TTC549 (cell line): ENCODE measurements at regions not wholly inside any gene's neighbourhood (a gene's known extent, or its start where the extent isn't known, plus 50 kb on each side); places are given as distances from the start of the nearest gene placed in this dataset.
"Not testable (repeated sequence)": the region's sequence is repeated elsewhere in the genome, so short reads cannot be mapped to it uniquely, and the experiment has no call there.

Experiments used
- FAIRE-seq: peaks from 2 replicates; lab custom pipeline; 2012; peaks lifted over from hg19 to GRCh38; lab: Jason Lieb, UNC

- no peak for FAIRE-seq
Measured at GRCh38 chr13:74280795-74281490, 146.7 kb upstream of the KLF12 start.

- FAIRE-seq: no peak
Measured at GRCh38 chr13:74280093-74280794, 146.0 kb upstream of the KLF12 start.

GRCh38 chr13:74278901-74279300, 144.7 kb upstream of the KLF12 start:
- FAIRE-seq: no peak

- FAIRE-seq: no peak
Measured at GRCh38 chr13:74274916-74275315, 140.7 kb upstream of the KLF12 start.

GRCh38 chr13:74273581-74273980, 139.4 kb upstream of the KLF12 start:
- no peak for FAIRE-seq

- no peak for FAIRE-seq
Measured at GRCh38 chr13:74272826-74273225, 138.6 kb upstream of the KLF12 start.

GRCh38 chr13:74270018-74270417, 135.8 kb upstream of the KLF12 start:
- no peak for FAIRE-seq

GRCh38 chr13:74266861-74267260, 132.7 kb upstream of the KLF12 start:
- FAIRE-seq: no peak

- no peak for FAIRE-seq
Measured at GRCh38 chr13:74266309-74266708, 132.1 kb upstream of the KLF12 start.

- FAIRE-seq: no peak
Measured at GRCh38 chr13:74264333-74264732, 130.1 kb upstream of the KLF12 start.

- FAIRE-seq: not testable (repeated sequence)
Measured at GRCh38 chr13:74260420-74260819, 126.2 kb upstream of the KLF12 start.

GRCh38 chr13:74259641-74260040, 125.4 kb upstream of the KLF12 start:
- no peak for FAIRE-seq

GRCh38 chr13:74258961-74259360, 124.8 kb upstream of the KLF12 start:
- FAIRE-seq: no peak

- FAIRE-seq: no peak
Measured at GRCh38 chr13:74256969-74257368, 122.8 kb upstream of the KLF12 start.

- no peak for FAIRE-seq
Measured at GRCh38 chr13:74253161-74253560, 119.0 kb upstream of the KLF12 start.

- FAIRE-seq: no peak
Measured at GRCh38 chr13:74251778-74252519, 117.7 kb upstream of the KLF12 start.

- no peak for FAIRE-seq
Measured at GRCh38 chr13:74250738-74251190, 116.6 kb upstream of the KLF12 start.

- FAIRE-seq: no peak
Measured at GRCh38 chr13:74248477-74248876, 114.3 kb upstream of the KLF12 start.

- no peak for FAIRE-seq
Measured at GRCh38 chr13:74246487-74246886, 112.3 kb upstream of the KLF12 start.

GRCh38 chr13:74243637-74244526, 109.7 kb upstream of the KLF12 start:
- no peak for FAIRE-seq

- not testable (repeated sequence) for FAIRE-seq
Measured at GRCh38 chr13:74241343-74241742, 107.1 kb upstream of the KLF12 start.

GRCh38 chr13:74230984-74231501, 96.8 kb upstream of the KLF12 start:
- FAIRE-seq: no peak
